NB4 (cell line): ENCODE measurements at regions not wholly inside any gene's neighbourhood (a gene's known extent, or its start where the extent isn't known, plus 50 kb on each side); places are given as distances from the start of the nearest gene placed in this dataset.

Source experiments
- MAX ChIP-seq: IDR thresholded peaks from 2 replicates; pipeline ENCODE4 v1.6.1; 2011; ENCODE audit warnings: low read depth, low read length
- MYC ChIP-seq: IDR thresholded peaks from 2 replicates; pipeline ENCODE4 v1.6.1; 2011; ENCODE audit warnings: low read depth, low read length
- POLR2A ChIP-seq: IDR thresholded peaks from 2 replicates; pipeline ENCODE4 v1.6.1; 2011; ENCODE audit warnings: mild to moderate bottlenecking; ENCODE audit not compliant: insufficient read length; ENCODE audit errors: extremely low read depth
- TF ChIP-seq, protein P1 (sequence below): IDR thresholded peaks from one replicate; pipeline ENCODE4 v1.5.1; 2012; ENCODE audit warnings: low read depth, low read length

DNA sequence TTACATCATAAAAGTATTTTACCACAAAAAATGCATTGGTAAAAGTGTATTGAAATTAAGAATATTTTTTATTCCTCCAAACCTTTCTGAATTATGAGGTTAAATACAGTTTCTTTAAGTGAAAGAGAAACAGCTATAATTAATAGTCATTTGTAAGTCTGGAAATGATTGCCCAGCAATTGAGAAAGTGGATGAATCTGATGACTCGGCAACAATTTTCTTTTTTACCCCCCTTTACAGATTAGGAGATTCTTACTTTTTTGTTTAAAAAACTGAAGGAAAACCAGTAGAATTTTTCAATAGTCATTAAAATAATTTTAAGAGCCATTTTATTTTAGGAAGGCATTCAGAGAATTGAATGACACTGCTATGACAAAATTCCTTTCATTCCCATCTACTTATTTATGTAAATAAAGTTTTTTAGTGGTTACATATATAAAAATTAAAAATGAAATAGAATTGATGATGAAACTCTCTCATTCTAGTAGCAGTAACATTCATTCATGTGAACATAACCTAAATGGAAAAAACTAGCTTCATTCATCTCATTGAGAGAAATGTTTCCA is 134.1 kb upstream of the PRNP start:
- TF ChIP-seq, protein P1, sequence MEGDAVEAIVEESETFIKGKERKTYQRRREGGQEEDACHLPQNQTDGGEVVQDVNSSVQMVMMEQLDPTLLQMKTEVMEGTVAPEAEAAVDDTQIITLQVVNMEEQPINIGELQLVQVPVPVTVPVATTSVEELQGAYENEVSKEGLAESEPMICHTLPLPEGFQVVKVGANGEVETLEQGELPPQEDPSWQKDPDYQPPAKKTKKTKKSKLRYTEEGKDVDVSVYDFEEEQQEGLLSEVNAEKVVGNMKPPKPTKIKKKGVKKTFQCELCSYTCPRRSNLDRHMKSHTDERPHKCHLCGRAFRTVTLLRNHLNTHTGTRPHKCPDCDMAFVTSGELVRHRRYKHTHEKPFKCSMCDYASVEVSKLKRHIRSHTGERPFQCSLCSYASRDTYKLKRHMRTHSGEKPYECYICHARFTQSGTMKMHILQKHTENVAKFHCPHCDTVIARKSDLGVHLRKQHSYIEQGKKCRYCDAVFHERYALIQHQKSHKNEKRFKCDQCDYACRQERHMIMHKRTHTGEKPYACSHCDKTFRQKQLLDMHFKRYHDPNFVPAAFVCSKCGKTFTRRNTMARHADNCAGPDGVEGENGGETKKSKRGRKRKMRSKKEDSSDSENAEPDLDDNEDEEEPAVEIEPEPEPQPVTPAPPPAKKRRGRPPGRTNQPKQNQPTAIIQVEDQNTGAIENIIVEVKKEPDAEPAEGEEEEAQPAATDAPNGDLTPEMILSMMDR, result no peak
- TF ChIP-seq MAX (no peak), POLR2A (no peak), MYC (no peak)
